ENCODE measurements at regions not wholly inside any gene's neighbourhood (a gene's known extent, or its start where the extent isn't known, plus 50 kb on each side); places are given as distances from the start of the nearest gene placed in this dataset.
A peak's percentile ranks its signal among the peaks of the same experiment; 100 is the strongest.

GRCh38 chr4:123767806-123768205 lies 371.2 kb downstream of the SPRY1 start:
- no peak for DNase-seq

- no peak for DNase-seq
Measured at GRCh38 chr4:123770884-123771283, 374.3 kb downstream of the SPRY1 start.

GRCh38 chr4:123776267-123776666 lies 379.7 kb downstream of the SPRY1 start:
- no peak for DNase-seq

- no peak for DNase-seq
Measured at GRCh38 chr4:123777373-123777772, 380.8 kb downstream of the SPRY1 start.

- DNase-seq: no peak
Measured at GRCh38 chr4:123783151-123783790, 386.7 kb downstream of the SPRY1 start.

- no peak for DNase-seq
Measured at GRCh38 chr4:123783921-123784320, 387.3 kb downstream of the SPRY1 start.

- no peak for DNase-seq
Measured at GRCh38 chr4:123784626-123785025, 388.0 kb downstream of the SPRY1 start.

- DNase-seq: no peak
Measured at GRCh38 chr4:123785538-123785937, 388.9 kb downstream of the SPRY1 start.

- DNase-seq: no peak
Measured at GRCh38 chr4:123786163-123786915, 389.7 kb downstream of the SPRY1 start.

- DNase-seq: no peak
Measured at GRCh38 chr4:123786920-123787319, 390.3 kb downstream of the SPRY1 start.

- DNase-seq: no peak
Measured at GRCh38 chr4:123787512-123788080, 391.0 kb downstream of the SPRY1 start.

- no peak for DNase-seq
Measured at GRCh38 chr4:123788577-123788976, 392.0 kb downstream of the SPRY1 start.

GRCh38 chr4:123790681-123791080 lies 394.1 kb downstream of the SPRY1 start:
- no peak for DNase-seq

- DNase-seq: peak in 1 of 2 experiments; percentile 64
Measured at GRCh38 chr4:123802082-123802645, 405.6 kb downstream of the SPRY1 start.

GRCh38 chr4:123802933-123803332 lies 406.3 kb downstream of the SPRY1 start:
- no peak for DNase-seq

- no peak for DNase-seq
Measured at GRCh38 chr4:123804196-123804721, 407.7 kb downstream of the SPRY1 start.

- no peak for DNase-seq
Measured at GRCh38 chr4:123806056-123806455, 409.5 kb downstream of the SPRY1 start.

GRCh38 chr4:123807187-123807586 lies 410.6 kb downstream of the SPRY1 start:
- peak in 1 of 2 experiments; percentile 9 for DNase-seq

- DNase-seq: peak; percentile 52 to 77
Measured at GRCh38 chr4:123807866-123808265, 411.3 kb downstream of the SPRY1 start.

- DNase-seq: no peak
Measured at GRCh38 chr4:123809864-123810263, 413.3 kb downstream of the SPRY1 start.

- DNase-seq: no peak
Measured at GRCh38 chr4:123812066-123812390, 415.4 kb downstream of the SPRY1 start.

- peak; percentile 4 to 57 for DNase-seq
Measured at GRCh38 chr4:123813901-123814300, 417.3 kb downstream of the SPRY1 start.

GRCh38 chr4:123816462-123816861 lies 419.9 kb downstream of the SPRY1 start:
- DNase-seq: no peak
